NOMO-1 (cell line): ENCODE measurements at regions not wholly inside any gene's neighbourhood (a gene's known extent, or its start where the extent isn't known, plus 50 kb on each side); places are given as distances from the start of the nearest gene placed in this dataset.

ENCODE experiments used
- DNase-seq, 2 experiments: peaks; one replicate each; lab custom pipeline; 2025; ENCODE audit not compliant: unreplicated experiment in 2 of 2; lab: John Stamatoyannopoulos, UW

GRCh38 chr2:10964052-10964790 lies 52.5 kb downstream of the KCNF1 start:
- DNase-seq, result no peak

- no peak for DNase-seq
These were observed 53.6 kb downstream of the KCNF1 start for GRCh38 chr2:10965241-10965843.

DNA sequence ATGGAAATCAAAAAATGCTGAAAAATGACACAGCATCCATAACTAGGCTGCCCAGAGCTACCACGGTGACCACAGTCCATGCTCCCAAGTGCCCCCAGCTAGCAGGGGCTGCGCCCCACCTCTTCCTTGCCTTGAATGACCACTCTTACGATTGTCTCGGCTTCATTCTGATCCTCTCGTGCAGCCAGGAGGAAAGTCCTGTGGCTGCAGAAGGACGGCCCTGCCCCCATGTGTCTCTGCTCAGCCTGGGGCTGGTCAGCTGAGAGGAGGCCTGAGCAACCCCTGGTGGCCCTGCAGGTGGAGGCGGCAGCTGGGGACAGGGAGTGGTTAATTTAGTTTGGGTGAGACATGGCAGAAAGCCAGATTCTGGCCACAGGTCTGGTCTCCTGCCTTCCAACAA lies 54.3 kb downstream of the KCNF1 start:
- no peak for DNase-seq

GRCh38 chr2:10966741-10967140 lies 55.0 kb downstream of the KCNF1 start:
- DNase-seq, result no peak

- DNase-seq, result no peak
These were observed 56.4 kb downstream of the KCNF1 start for GRCh38 chr2:10968176-10968575.

GRCh38 chr2:10970666-10971065 lies 58.9 kb downstream of the KCNF1 start:
- no peak for DNase-seq

GRCh38 chr2:10971161-10971887 lies 59.6 kb downstream of the KCNF1 start:
- DNase-seq, result no peak

- peak; percentile 78 to 91 for DNase-seq
These were observed 60.1 kb downstream of the KCNF1 start for GRCh38 chr2:10971888-10972260.

DNA sequence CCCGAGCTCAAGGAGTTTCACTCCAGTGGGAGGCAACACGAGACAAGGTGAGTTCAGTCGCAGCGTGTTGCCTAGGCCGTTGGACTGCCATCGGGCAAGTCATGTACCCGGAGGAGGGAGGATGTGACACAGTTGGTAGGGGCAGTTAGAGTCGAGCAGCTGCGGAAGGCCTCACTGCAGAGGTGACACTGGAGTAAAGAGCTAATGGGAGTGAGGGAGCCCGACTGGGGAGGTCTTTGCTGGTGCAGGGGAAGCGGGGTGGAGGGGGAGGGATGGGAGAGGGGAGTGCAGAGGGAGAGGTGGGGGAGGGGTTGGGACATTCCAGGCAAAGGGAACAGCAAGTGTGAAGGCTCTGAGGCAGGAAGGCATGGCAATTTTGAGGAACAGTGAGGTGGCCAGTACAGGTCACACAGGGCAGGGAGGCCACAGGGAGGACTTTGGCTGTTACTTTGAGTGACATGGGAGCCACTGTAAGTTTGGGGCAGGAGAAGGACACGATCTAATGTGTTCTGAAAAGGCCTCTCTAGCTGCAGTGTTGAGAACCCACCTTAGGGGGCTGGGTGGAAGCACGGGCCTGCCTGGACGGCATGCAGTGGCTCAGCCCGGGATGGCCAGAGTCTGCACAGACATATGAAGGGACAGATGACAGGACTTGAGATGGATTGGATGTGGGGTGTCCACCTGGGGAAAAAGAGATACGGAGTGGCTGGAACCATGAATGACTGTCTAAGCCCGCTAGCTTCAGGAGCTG lies 61.1 kb downstream of the KCNF1 start:
- DNase-seq, result no peak

GRCh38 chr2:10973766-10974165 lies 62.0 kb downstream of the KCNF1 start:
- no peak for DNase-seq

- peak; percentile 67 to 82 for DNase-seq
These were observed 65.3 kb downstream of the KCNF1 start for GRCh38 chr2:10977003-10977402.

GRCh38 chr2:10977621-10978020 lies 65.9 kb downstream of the KCNF1 start:
- DNase-seq, result no peak

DNA sequence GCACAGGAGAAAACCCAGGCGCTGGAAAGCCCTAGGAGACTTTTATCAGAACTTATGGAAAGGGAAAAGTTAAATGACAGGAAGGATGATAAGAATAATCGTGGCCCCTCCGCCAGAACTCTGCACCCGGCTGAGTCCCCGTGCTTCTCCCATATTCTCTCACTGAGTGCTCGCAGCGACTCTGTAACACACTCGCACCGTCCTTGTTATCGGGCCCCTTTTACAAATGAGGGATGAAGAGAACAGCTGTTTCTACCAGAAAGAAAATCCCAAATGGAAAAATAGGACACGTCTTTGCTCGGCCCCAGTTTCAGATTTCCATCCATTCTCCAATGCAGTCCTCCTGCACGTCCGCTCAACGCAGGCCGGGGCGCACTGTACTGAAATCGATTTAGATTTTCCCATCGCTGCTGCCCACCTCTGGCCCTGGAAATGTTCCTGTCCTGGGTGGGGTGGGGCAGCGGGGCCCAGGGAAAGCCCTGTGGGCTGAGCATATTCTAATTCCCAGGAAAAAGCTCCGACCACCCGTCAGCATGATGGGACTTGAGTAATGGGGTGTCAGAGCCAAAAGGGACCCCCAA lies 66.4 kb downstream of the KCNF1 start:
- no peak for DNase-seq

DNA sequence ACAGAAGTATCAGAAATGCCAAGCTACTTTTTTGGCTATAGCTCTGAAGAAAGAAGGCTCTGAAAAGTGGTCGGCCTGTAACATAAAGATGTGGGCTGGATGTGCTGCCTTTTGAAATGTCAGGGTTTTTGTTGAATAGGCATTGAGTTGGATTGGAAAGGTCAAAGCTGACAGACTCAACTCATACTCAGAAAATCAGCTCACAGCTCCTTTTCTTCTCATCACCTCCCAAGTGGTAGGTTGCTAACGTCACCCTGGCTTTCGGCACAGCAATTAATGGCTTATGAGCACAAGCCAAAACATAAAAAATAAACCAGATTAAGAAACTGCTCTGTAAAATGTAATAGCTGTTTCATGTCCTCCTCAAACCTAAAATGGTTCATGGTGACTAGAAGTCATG lies 68.3 kb downstream of the KCNF1 start:
- DNase-seq, result no peak

DNA sequence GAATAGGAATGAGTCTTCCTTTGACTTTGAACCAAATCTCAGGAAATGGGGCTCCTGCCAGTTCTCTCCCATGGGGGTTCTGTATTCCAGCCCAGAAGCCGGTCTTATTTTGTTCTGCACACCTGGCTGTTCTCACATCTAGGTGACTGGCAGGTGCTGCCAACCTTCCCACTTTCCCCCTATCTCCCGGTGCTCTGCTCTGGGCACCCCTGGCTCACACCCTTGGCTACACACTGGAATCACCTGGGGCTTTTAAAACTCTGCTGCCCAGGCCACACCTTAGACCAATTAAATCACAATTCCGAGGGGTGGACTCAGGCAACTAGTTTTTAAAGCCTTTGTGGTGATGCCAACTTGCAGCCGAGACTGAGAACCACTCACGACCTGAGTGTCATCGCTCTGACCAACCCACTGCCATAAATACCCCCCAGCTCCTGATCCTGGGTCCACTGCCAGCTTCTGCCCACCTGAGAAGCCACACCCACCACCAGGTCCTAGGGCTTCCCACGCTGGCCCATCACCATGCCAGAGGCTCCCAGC lies 69.2 kb downstream of the KCNF1 start:
- DNase-seq, result no peak

DNA sequence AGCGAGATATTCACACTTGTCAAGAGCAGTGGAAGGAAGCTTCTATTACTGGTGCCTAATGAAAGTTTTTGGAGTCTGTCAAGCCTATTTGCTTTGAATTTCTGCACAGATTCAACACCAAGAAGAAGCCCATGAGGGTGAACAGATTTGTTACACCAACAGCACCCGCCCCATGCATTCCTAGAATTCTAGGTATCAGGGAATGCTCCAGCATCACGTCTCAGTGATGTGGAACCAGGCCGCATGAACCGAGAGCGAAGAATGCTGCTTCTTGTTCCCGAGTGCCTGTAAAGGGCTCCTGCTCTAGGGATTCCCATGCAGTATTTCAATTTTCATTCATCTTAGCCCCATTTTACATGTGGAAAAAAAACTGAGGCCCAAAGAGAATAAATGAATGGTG lies 69.7 kb downstream of the KCNF1 start:
- no peak for DNase-seq

DNA sequence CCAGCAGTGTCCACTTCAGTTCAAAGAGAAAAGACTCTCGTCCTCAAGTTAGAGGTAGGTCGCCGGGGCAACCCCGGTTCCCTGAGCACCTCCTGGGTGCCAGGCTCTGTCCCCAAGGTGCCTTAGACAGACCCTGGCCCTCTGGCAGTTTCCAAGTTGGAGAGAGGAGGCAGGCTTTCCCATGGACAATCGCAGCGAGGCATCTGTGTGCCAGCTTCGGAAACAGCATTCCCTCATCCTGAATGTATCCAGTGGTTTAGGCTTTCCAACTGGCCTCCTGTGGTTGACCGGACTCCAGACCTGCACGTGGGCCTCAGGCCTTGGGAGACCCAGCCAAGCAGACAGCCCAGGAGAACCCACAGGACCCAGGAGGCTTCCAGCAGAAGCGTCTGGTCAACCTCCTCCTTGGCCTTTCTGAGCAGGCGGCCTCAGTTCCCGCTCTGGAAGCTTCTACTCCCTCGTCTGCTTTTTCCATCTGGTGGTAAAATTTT lies 70.3 kb downstream of the KCNF1 start:
- DNase-seq, result no peak

DNA sequence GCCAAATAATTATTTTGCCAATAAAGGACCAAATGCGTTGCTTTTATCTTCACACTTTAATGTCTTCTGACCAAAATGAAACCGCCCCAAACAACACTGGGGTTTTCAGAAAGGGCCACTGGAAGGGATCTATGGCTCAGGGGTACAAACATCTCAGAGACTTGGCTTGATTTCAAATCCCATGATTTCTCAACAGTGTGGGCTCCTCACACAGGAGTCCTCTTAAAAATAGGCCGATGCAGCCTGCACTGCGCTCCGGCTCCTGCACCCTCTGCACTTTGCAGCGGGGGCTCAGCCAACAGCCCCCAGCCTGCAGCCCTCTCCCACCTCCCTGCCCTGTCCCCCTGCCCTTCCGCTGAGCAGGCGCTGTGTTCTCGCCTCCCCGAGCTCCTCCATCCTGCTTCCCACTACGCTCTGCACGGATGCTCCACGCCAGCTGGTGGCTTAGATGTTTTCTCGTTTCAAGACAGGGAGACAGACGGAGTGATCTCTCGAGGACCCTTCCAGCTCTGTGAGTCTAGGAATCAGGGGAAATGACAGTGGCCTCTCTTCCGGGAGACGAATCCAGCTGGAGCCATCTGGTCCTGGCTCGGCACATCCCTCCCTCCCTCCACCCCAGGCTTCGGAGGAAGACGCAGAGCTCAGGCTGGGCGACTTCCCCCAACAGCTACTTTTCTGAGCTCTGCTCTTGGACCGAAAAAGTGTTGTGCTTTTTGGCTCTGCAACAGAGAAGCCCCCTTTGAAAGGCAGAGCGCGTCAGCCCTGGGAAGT lies 71.4 kb downstream of the KCNF1 start:
- no peak for DNase-seq

- DNase-seq, result no peak
These were observed 72.0 kb downstream of the KCNF1 start for GRCh38 chr2:10983711-10984110.
